Astrocyte (in vitro differentiated cells and primary cell): ENCODE measurements at regions not wholly inside any gene's neighbourhood (a gene's known extent, or its start where the extent isn't known, plus 50 kb on each side); places are given as distances from the start of the nearest gene placed in this dataset.

Experiments
- DNase-seq: peaks from one replicate; pipeline ENCODE4 v3.0.0-alpha.2; 2010; ENCODE audit warnings: low read depth
- FAIRE-seq: peaks from 2 replicates; lab custom pipeline; 2011; peaks lifted over from hg19 to GRCh38; lab: Jason Lieb, UNC
- H2AFZ ChIP-seq: 2 replicates; pipeline ENCODE4 v1.6.0; 2012; ENCODE audit warnings: low read depth, low read length, inconsistent platforms
- H3K27ac ChIP-seq: 2 replicates; pipeline ENCODE4 v1.5.1; 2011; ENCODE audit warnings: low read depth, low read length, inconsistent platforms
- H3K27me3 ChIP-seq: 2 replicates; pipeline ENCODE4 v1.6.0; 2011; ENCODE audit warnings: low read length, inconsistent platforms; ENCODE audit not compliant: insufficient read depth
- H3K36me3 ChIP-seq: 2 replicates; pipeline ENCODE4 v1.5.1; 2011; ENCODE audit warnings: low read length, inconsistent platforms; ENCODE audit not compliant: insufficient read depth
- H3K4me1 ChIP-seq: 2 replicates; pipeline ENCODE4 v1.5.1; 2011; ENCODE audit warnings: low read length, inconsistent platforms; ENCODE audit not compliant: insufficient read depth
- H3K4me2 ChIP-seq: 2 replicates; pipeline ENCODE4 v1.6.0; 2012; ENCODE audit warnings: low read length, inconsistent platforms
- H3K4me3 ChIP-seq: 2 replicates; pipeline ENCODE4 v1.5.1; 2011; ENCODE audit warnings: low read depth, mild to moderate bottlenecking, low read length, inconsistent platforms; ENCODE audit not compliant: insufficient read depth
- H3K79me2 ChIP-seq: 2 replicates; pipeline ENCODE4 v1.6.0; 2012; ENCODE audit warnings: mild to moderate bottlenecking, low read length, inconsistent platforms; ENCODE audit not compliant: insufficient read depth
- H3K9ac ChIP-seq: 2 replicates; pipeline ENCODE4 v1.6.0; 2012; ENCODE audit warnings: mild to moderate bottlenecking, low read length, inconsistent platforms
- H3K9me3 ChIP-seq: 2 replicates; pipeline ENCODE4 v1.5.1; 2012; ENCODE audit warnings: low read depth, mild to moderate bottlenecking, low read length, inconsistent platforms; ENCODE audit not compliant: insufficient read depth
- H4K20me1 ChIP-seq: 2 replicates; pipeline ENCODE4 v1.6.0; 2012; ENCODE audit warnings: low read length, inconsistent platforms; ENCODE audit not compliant: insufficient read depth
- H3K27ac Mint-ChIP-seq: one replicate; pipeline ENCODE4 v1.8.0; 2021; ENCODE audit warnings: mild to moderate bottlenecking, mixed read lengths; ENCODE audit not compliant: unreplicated experiment
- H3K27me3 Mint-ChIP-seq: one replicate; pipeline ENCODE4 v1.8.0; 2021; ENCODE audit warnings: low read depth, mixed read lengths; ENCODE audit not compliant: unreplicated experiment
- H3K36me3 Mint-ChIP-seq: one replicate; pipeline ENCODE4 v1.8.0; 2021; ENCODE audit warnings: low read depth, mixed read lengths; ENCODE audit not compliant: unreplicated experiment
- H3K4me1 Mint-ChIP-seq: one replicate; pipeline ENCODE4 v1.8.0; 2021; ENCODE audit warnings: low read depth, mixed read lengths; ENCODE audit not compliant: unreplicated experiment
- H3K4me3 Mint-ChIP-seq: one replicate; pipeline ENCODE4 v1.8.0; 2021; ENCODE audit warnings: mild to moderate bottlenecking, moderate library complexity, mixed read lengths; ENCODE audit not compliant: unreplicated experiment
- H3K9me3 Mint-ChIP-seq: one replicate; pipeline ENCODE4 v1.8.0; 2021; ENCODE audit warnings: mild to moderate bottlenecking, mixed read lengths; ENCODE audit not compliant: unreplicated experiment
- CTCF ChIP-seq: IDR thresholded peaks from 2 replicates; pipeline ENCODE4 v1.5.1; 2011; ENCODE audit warnings: low read depth, mild to moderate bottlenecking, inconsistent platforms, low read length, moderate library complexity; ENCODE audit not compliant: insufficient read depth
- EZH2 ChIP-seq: IDR thresholded peaks from 2 replicates; pipeline ENCODE4 v1.6.1; 2012; ENCODE audit warnings: mild to moderate bottlenecking, low read length, inconsistent platforms; ENCODE audit not compliant: insufficient read depth

GRCh38 chr3:24673596-24673995, 178.9 kb upstream of the THRB start:
- no peak overlapping the region for H3K4me3 ChIP-seq
- no peak overlapping the region for H3K4me3 Mint-ChIP-seq
- no peaks in the 10 kb centered on the region for H3K36me3 Mint-ChIP-seq
- no peak overlapping the region for H3K4me2 ChIP-seq
- peaks cover 17% of the 10 kb centered on the region for H3K4me1 Mint-ChIP-seq
- H4K20me1 ChIP-seq: no peaks in the 10 kb centered on the region
- DNase-seq: no peak
- H2AFZ ChIP-seq: no peak overlapping the region
- H3K36me3 ChIP-seq: no peaks in the 10 kb centered on the region
- no peaks in the 10 kb centered on the region for H3K27me3 Mint-ChIP-seq
- H3K27ac Mint-ChIP-seq: no peak overlapping the region
- no peak overlapping the region for H3K9ac ChIP-seq
- no peak overlapping the region for H3K27ac ChIP-seq
- TF ChIP-seq EZH2 (no peak), CTCF (no peak)
- peaks cover 7% of the 10 kb centered on the region for H3K4me1 ChIP-seq
- H3K27me3 ChIP-seq: peaks cover 37% of the 10 kb centered on the region
- no peak for FAIRE-seq
- peaks cover 2% of the 10 kb centered on the region for H3K9me3 Mint-ChIP-seq
- no peaks in the 10 kb centered on the region for H3K9me3 ChIP-seq
- no peaks in the 10 kb centered on the region for H3K79me2 ChIP-seq

- no peaks in the 10 kb centered on the region for H3K36me3 Mint-ChIP-seq
- Histone ChIP-seq H3K9me3 (no peaks in the 10 kb centered on the region), H3K9ac (no peak overlapping the region), H3K4me1 (peaks cover 7% of the 10 kb centered on the region), H3K36me3 (no peaks in the 10 kb centered on the region), H3K27ac (no peak overlapping the region), H4K20me1 (no peaks in the 10 kb centered on the region), H3K27me3 (peaks cover 37% of the 10 kb centered on the region), H3K4me3 (no peak overlapping the region), H2AFZ (no peak overlapping the region), H3K4me2 (no peak overlapping the region), H3K79me2 (no peaks in the 10 kb centered on the region)
- FAIRE-seq (no peak), DNase-seq (no peak)
- no peak overlapping the region for H3K4me3 Mint-ChIP-seq
- no peak overlapping the region for H3K27ac Mint-ChIP-seq
- peaks cover 23% of the 10 kb centered on the region for H3K4me1 Mint-ChIP-seq
- TF ChIP-seq EZH2 (no peak), CTCF (no peak)
- peaks cover 2% of the 10 kb centered on the region for H3K9me3 Mint-ChIP-seq
- H3K27me3 Mint-ChIP-seq: no peaks in the 10 kb centered on the region
Measured at GRCh38 chr3:24674261-24674660, 179.6 kb upstream of the THRB start.

GRCh38 chr3:24678021-24678420, 183.4 kb upstream of the THRB start:
- H4K20me1 ChIP-seq: no peaks in the 10 kb centered on the region
- DNase-seq (no peak), FAIRE-seq (no peak)
- H3K4me3 ChIP-seq: peak overlapping the region; percentile 38
- peaks cover 7% of the 10 kb centered on the region for H3K4me1 ChIP-seq
- H3K27me3 Mint-ChIP-seq: no peaks in the 10 kb centered on the region
- H3K36me3 ChIP-seq: no peaks in the 10 kb centered on the region
- peaks cover 41% of the 10 kb centered on the region for H3K4me1 Mint-ChIP-seq
- H3K27ac ChIP-seq: no peak overlapping the region
- H3K9me3 ChIP-seq: no peaks in the 10 kb centered on the region
- H3K9me3 Mint-ChIP-seq: peaks cover 4% of the 10 kb centered on the region
- no peak for TF ChIP-seq EZH2
- no peak for TF ChIP-seq CTCF
- peak overlapping the region; percentile 2 for H3K9ac ChIP-seq
- peak overlapping the region; percentile 28 for H3K4me3 Mint-ChIP-seq
- H3K27ac Mint-ChIP-seq: no peak overlapping the region
- H3K79me2 ChIP-seq: no peaks in the 10 kb centered on the region
- H3K36me3 Mint-ChIP-seq: no peaks in the 10 kb centered on the region
- H3K4me2 ChIP-seq: peak overlapping the region; percentile 75
- no peak overlapping the region for H2AFZ ChIP-seq
- H3K27me3 ChIP-seq: peaks cover 38% of the 10 kb centered on the region
